PC-3 (cell line): ENCODE measurements at regions not wholly inside any gene's neighbourhood (a gene's known extent, or its start where the extent isn't known, plus 50 kb on each side); places are given as distances from the start of the nearest gene placed in this dataset.

ENCODE experiments used
- CTCF ChIP-seq: fragments of 300-600 bp; sonication (generic); conservative IDR thresholded peaks from 2 replicates; pipeline ENCODE4 v1.5.1; 2017; ENCODE audit warnings: antibody characterized with exemption, low read depth, mild to moderate bottlenecking, low read length
- EZH2 ChIP-seq: fragments of 300-600 bp; sonication (generic); IDR thresholded peaks from one replicate; pipeline ENCODE4 v1.6.1; 2017; ENCODE audit warnings: antibody characterized with exemption, mild to moderate bottlenecking, low read length; ENCODE audit not compliant: unreplicated experiment

GRCh38 chr18:67337696-67338095, 178.8 kb downstream of the DSEL start:
- no peak for TF ChIP-seq EZH2
- no peak for TF ChIP-seq CTCF
